Activated naive CD8-positive, alpha-beta T cell (primary cell): ENCODE measurements at regions not wholly inside any gene's neighbourhood (a gene's known extent, or its start where the extent isn't known, plus 50 kb on each side); places are given as distances from the start of the nearest gene placed in this dataset.

Source experiments
- H3K27ac Mint-ChIP-seq: one replicate; pipeline ENCODE4 v1.8.0; 2021; ENCODE audit warnings: mixed read lengths
- H3K27me3 Mint-ChIP-seq: one replicate; pipeline ENCODE4 v1.8.0; 2021; ENCODE audit warnings: mixed read lengths
- H3K36me3 Mint-ChIP-seq: one replicate; pipeline ENCODE4 v1.8.0; 2021; ENCODE audit warnings: mixed read lengths
- H3K4me1 Mint-ChIP-seq: one replicate; pipeline ENCODE4 v1.8.0; 2021; ENCODE audit warnings: low read depth, mixed read lengths
- H3K4me3 Mint-ChIP-seq: one replicate; pipeline ENCODE4 v1.8.0; 2021; ENCODE audit warnings: mild to moderate bottlenecking, mixed read lengths
- H3K9me3 Mint-ChIP-seq: one replicate; pipeline ENCODE4 v1.8.0; 2021; ENCODE audit warnings: low read depth, mixed read lengths

DNA sequence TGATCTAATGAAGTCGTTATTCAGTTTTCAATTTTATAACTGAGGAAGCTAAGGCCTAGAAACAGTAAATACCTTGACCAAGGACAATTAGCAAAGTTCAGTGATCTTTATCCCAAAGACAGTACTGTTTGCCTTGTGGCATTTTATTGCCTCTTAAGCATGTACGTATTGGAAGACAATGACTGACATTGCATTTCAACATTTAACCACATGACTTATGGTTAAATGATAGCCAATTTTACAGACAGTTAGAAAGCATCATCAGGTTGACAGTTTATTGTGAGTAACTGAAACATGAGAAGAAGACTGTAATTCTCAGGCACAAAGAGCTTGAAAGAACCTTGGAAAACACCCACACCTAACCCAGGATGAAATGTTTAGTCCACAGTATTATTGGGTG lies 390.8 kb upstream of the ZNF385D start:
- H3K27me3 Mint-ChIP-seq = no peaks in the 10 kb centered on the region
- no peak overlapping the region for H3K27ac Mint-ChIP-seq
- peaks cover 7% of the 10 kb centered on the region for H3K9me3 Mint-ChIP-seq
- H3K4me3 Mint-ChIP-seq = no peak overlapping the region
- H3K4me1 Mint-ChIP-seq = no peaks in the 10 kb centered on the region
- no peaks in the 10 kb centered on the region for H3K36me3 Mint-ChIP-seq

DNA sequence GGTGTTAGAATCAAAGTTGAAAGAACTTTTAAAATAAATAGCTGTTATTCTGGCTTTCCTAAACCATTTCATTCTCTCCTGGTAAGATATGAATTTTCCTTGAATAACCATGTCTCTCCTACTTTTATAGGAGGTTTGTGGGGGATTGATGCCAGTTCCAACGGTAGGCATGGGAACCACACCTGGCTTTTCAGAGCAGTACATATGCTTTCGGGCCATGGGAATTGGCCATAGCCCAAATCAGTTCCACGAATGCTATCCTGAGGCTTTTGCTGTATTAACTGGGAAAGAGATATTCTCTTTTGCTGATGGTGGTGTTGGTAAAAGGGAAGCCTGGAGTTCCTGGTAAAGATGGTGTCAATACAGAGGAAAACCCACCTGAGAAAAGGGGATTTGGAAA lies 396.2 kb upstream of the ZNF385D start:
- Mint-ChIP-seq H3K36me3 (no peaks in the 10 kb centered on the region), H3K4me1 (no peaks in the 10 kb centered on the region), H3K27me3 (no peaks in the 10 kb centered on the region), H3K9me3 (no peaks in the 10 kb centered on the region), H3K4me3 (no peak overlapping the region), H3K27ac (no peak overlapping the region)

DNA sequence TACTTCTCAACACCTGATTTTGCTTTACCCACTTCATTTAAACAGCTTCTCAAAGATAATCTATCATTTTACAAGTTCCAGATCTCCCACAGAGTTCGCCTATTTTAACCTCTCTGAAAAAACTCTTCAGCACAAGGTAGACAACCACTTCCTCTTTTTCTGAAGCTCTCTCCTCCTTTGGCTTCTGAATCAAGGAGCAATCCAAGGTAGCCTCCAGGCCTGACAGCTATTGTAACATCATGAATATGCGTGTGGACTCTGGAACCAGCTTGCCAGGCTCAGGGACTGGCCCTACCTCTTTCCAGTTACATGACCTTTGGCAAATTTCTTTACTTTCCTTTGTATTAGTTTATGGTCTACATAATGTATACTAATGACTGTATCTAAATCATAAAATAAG lies 405.9 kb upstream of the ZNF385D start:
- no peaks in the 10 kb centered on the region for H3K36me3 Mint-ChIP-seq
- no peak overlapping the region for H3K4me3 Mint-ChIP-seq
- no peaks in the 10 kb centered on the region for H3K27me3 Mint-ChIP-seq
- H3K9me3 Mint-ChIP-seq = no peaks in the 10 kb centered on the region
- H3K27ac Mint-ChIP-seq = no peak overlapping the region
- H3K4me1 Mint-ChIP-seq = no peaks in the 10 kb centered on the region

DNA sequence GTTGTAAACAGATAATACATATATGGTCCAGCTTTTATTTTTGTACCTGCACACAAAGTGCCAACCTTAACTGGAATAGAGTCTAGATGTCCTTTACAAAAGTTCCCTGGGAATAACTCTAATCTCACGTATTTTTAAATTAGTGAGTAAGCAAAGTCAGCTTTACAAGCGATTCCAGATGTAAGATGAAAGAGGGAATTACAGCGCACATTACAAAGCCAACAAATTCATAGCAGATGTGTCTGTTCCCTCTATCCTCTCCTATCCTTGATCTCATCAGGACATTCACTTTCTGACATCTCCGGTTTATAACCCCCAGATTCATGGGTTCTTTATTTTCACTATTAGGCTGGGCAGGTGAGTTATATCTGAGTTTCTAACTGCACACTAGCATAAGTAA lies 406.8 kb upstream of the ZNF385D start:
- no peaks in the 10 kb centered on the region for H3K9me3 Mint-ChIP-seq
- H3K27me3 Mint-ChIP-seq = no peaks in the 10 kb centered on the region
- no peak overlapping the region for H3K4me3 Mint-ChIP-seq
- no peak overlapping the region for H3K27ac Mint-ChIP-seq
- no peaks in the 10 kb centered on the region for H3K4me1 Mint-ChIP-seq
- no peaks in the 10 kb centered on the region for H3K36me3 Mint-ChIP-seq

DNA sequence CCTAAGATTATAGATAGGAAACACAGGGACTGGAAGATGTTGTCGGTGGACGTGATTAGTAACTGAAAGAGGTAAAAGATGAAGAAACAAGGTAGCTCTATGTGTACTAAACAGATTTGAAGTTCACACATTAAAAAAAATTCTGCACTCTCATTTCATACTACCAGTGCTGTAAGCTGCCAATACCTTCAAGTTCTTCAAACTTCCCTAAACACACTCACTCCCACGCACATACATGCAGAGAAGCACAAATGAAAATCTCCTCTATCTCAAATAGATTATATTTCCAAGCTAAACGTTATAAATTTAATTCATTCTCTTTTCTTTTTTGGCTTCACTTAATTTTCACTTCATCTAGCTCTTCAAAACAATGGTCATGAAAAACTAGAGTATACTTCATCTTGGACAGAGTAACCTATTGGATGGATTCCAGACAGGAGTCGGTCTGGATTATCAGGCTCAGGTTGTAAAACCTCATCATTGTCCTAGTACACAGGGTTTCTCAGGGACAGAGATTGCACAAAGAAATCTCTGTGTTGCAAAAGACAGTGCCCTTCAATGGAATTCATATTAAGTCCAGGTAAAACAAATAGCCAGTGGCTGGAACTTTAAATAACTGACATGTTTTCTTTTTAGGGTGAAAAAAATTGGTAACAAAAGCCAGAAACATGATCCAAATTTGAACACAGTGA lies 408.1 kb upstream of the ZNF385D start:
- Mint-ChIP-seq H3K4me1 (no peaks in the 10 kb centered on the region), H3K36me3 (no peaks in the 10 kb centered on the region), H3K4me3 (no peak overlapping the region), H3K9me3 (no peaks in the 10 kb centered on the region), H3K27me3 (no peaks in the 10 kb centered on the region), H3K27ac (no peak overlapping the region)

DNA sequence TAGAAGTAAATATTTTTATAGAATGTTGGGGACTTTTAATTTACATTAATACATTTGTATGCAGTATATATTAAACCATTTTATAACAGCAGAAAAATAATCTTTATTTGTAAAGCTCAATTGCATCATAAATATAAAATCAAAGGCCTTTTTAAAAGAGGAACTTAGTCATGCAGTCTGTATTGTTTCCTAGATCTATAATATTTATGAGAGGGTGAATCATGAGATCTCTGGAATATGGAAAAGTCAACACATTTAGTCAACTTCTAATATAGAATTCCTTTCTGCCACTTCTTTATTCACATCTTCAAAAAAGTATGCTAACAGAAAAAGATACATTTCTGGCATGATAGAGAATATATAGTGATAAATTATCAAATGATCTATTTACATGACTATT lies 410.3 kb upstream of the ZNF385D start:
- H3K27me3 Mint-ChIP-seq = no peaks in the 10 kb centered on the region
- no peaks in the 10 kb centered on the region for H3K36me3 Mint-ChIP-seq
- no peak overlapping the region for H3K27ac Mint-ChIP-seq
- no peak overlapping the region for H3K4me3 Mint-ChIP-seq
- no peaks in the 10 kb centered on the region for H3K4me1 Mint-ChIP-seq
- H3K9me3 Mint-ChIP-seq = no peaks in the 10 kb centered on the region

DNA sequence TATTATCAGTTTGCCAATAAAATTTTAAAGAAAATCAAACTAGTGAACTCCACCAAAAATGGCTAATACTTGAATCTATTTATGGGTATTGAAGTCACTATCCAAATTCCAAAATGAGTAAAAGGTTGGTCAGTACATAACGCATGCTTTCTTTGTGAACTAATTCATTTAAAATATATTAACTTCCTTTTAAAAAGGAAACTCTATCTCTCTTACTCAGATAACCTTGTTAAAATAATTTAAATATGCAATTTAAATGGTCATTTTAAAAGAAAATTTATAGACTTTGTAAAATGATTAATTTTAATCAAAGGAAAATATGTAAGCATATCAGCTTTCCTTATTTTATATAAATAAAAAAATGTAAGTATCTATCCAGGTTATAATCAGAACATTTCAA lies 419.4 kb upstream of the ZNF385D start:
- Mint-ChIP-seq H3K9me3 (peaks cover 2% of the 10 kb centered on the region), H3K27ac (no peak overlapping the region), H3K36me3 (no peaks in the 10 kb centered on the region), H3K4me3 (no peak overlapping the region), H3K4me1 (no peaks in the 10 kb centered on the region), H3K27me3 (no peaks in the 10 kb centered on the region)

DNA sequence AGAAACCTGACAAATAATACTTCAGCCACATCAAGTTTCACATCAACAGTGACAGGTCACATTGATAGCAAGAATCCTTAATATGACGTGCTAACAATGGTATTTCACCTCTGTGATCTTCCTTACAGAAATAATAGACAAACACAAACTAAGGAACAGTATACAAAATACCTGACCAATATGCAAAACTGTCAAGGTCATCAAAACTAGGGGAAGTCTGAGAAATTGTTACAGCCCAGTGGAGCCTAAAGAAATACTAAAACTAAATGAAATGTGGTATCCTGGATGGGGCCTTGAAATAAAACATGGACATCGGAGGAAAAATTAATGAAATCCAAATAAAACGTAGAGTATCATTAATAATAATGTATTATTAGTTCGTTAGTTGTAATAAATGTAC lies 422.0 kb upstream of the ZNF385D start:
- Mint-ChIP-seq H3K9me3 (no peaks in the 10 kb centered on the region), H3K27me3 (no peaks in the 10 kb centered on the region), H3K4me1 (no peaks in the 10 kb centered on the region), H3K27ac (no peak overlapping the region), H3K36me3 (no peaks in the 10 kb centered on the region), H3K4me3 (no peak overlapping the region)

DNA sequence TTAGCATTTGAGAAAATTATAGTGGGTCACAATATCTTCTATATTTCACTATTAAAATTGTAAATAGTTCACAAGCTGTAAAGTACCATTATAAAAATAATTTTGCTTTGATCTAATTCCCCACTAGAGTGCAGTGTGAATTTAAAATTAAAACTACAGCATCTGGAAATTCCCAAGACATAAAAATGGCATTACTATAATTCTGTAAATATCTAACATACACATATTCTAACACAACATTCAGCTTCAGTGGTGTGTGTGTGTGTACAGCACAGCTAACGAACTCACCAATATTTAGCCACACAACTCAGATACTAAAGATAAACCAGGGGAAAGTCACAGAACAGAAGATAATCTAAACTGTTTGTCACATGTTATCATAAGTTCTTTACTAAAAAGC lies 424.9 kb upstream of the ZNF385D start:
- H3K27me3 Mint-ChIP-seq = no peaks in the 10 kb centered on the region
- no peak overlapping the region for H3K4me3 Mint-ChIP-seq
- no peaks in the 10 kb centered on the region for H3K4me1 Mint-ChIP-seq
- no peaks in the 10 kb centered on the region for H3K9me3 Mint-ChIP-seq
- H3K36me3 Mint-ChIP-seq = no peaks in the 10 kb centered on the region
- H3K27ac Mint-ChIP-seq = no peak overlapping the region

DNA sequence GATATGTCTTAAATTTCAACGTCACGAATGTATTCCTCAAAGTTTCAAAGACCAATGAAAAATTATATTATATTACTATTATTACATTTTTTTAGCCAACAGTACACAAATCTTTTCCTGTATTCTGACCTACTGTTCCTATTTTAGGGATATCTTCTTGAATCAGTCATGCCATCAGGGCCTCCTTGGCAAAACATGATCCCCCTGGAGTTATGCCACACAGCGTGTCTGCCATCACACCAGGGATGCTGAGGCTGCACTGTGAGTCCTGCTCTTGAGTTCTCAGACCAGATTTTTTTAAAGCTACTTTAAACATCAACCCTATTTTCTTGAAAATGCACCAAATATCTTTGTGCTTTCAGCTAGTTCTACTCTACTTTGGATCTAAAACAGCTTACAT lies 425.9 kb upstream of the ZNF385D start:
- H3K27me3 Mint-ChIP-seq = no peaks in the 10 kb centered on the region
- H3K36me3 Mint-ChIP-seq = no peaks in the 10 kb centered on the region
- no peak overlapping the region for H3K27ac Mint-ChIP-seq
- H3K4me3 Mint-ChIP-seq = no peak overlapping the region
- H3K4me1 Mint-ChIP-seq = no peaks in the 10 kb centered on the region
- H3K9me3 Mint-ChIP-seq = no peaks in the 10 kb centered on the region

DNA sequence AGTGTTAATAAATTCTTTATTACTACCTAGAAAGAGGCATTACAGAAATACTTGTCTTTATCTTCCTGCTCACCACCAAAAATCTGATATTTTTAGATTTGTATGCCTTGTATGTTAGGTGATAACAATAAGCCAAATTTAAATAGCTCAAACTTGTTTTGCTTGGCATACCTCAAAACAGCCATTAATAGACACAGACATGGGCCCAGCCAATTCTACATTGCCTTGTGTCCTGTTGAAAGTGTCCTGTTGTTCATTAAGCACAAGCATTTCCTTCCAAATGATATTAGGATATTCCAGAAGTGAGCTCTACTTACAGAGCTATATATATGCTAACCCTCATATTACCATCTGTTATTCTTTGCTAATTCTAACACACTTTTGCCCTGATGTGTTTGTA lies 438.6 kb upstream of the ZNF385D start:
- peaks cover 2% of the 10 kb centered on the region for H3K9me3 Mint-ChIP-seq
- H3K36me3 Mint-ChIP-seq = no peaks in the 10 kb centered on the region
- no peaks in the 10 kb centered on the region for H3K27me3 Mint-ChIP-seq
- no peak overlapping the region for H3K27ac Mint-ChIP-seq
- H3K4me3 Mint-ChIP-seq = no peak overlapping the region
- H3K4me1 Mint-ChIP-seq = no peaks in the 10 kb centered on the region

DNA sequence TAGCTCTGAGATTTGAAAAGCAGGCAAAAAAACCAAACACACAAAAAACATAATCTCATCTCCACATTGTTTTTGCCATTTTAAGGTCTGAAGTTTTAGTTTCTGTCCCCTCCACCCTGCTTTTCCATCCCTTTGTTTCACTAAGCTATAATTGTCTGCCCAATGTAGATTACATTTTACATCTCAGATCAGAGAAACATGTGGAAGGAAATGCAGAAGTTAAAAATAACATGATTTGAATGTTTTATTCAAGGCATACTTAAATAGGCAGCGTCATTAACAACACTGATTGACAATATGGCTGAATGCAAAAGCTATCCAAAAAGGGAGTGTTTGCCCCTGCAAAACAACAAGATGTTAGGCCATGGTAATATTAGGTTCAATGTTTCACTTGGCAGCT lies 448.1 kb upstream of the ZNF385D start:
- no peak overlapping the region for H3K27ac Mint-ChIP-seq
- no peaks in the 10 kb centered on the region for H3K36me3 Mint-ChIP-seq
- no peaks in the 10 kb centered on the region for H3K27me3 Mint-ChIP-seq
- H3K4me3 Mint-ChIP-seq = no peak overlapping the region
- peaks cover 3% of the 10 kb centered on the region for H3K9me3 Mint-ChIP-seq
- no peaks in the 10 kb centered on the region for H3K4me1 Mint-ChIP-seq

DNA sequence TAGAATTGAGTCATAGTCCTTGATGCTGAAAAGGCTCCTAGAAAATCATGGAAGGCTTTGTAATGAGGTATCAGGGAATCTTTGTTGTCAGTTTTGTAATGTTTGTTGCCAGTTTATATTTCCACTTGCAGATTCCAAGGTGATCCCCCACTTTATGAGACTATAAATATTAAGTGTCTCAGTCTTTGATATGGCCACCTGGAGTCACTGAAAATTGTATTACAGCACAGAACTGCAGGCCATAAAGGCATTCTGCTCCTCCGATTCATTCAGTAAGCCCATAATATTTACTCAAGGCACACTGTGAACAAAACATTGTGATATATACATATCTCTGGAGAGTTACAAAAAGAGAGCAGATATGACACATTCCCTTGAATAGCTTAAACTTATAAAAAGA lies 457.8 kb upstream of the ZNF385D start:
- H3K27ac Mint-ChIP-seq = no peak overlapping the region
- H3K4me3 Mint-ChIP-seq = no peak overlapping the region
- H3K9me3 Mint-ChIP-seq = peaks cover 4% of the 10 kb centered on the region
- no peaks in the 10 kb centered on the region for H3K36me3 Mint-ChIP-seq
- H3K27me3 Mint-ChIP-seq = no peaks in the 10 kb centered on the region
- no peaks in the 10 kb centered on the region for H3K4me1 Mint-ChIP-seq

DNA sequence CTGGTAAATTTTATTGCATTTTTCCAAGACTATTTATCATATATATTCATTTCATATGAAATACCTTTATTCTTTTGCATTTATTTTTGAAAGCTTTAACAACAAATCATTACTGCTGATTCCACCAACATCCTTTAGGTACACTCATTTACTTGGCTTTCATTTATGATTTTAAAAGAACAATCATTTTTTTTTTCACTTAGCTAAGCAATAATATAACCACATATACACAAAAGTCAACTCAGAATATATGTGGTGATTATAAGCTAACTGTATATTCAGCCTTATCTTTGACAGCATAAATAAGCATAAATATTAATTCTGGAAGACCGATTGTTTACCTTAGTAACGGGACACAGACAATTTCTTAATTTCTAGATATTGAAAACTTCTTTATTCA lies 458.6 kb upstream of the ZNF385D start:
- Mint-ChIP-seq H3K9me3 (peaks cover under 1% of the 10 kb centered on the region), H3K36me3 (no peaks in the 10 kb centered on the region), H3K27ac (no peak overlapping the region), H3K27me3 (no peaks in the 10 kb centered on the region), H3K4me1 (no peaks in the 10 kb centered on the region), H3K4me3 (no peak overlapping the region)

DNA sequence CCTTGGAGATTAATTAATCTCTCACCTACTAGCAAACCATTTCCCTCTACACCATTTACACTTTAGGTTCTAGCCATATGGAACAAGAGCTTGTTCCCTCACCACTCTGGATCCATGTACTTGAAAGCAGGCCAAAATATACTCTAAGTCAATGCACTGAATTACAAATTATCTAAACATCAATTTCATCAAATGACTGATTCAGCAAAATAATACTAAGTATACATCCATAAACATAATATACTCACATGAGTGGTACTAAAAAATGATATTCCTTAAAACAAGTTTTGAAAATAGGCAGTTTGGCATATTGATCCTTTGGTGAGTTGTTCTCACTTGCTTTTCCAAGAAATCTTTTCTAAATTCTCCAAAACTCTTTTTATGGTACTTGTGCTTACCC lies 459.7 kb upstream of the ZNF385D start:
- Mint-ChIP-seq H3K27me3 (no peaks in the 10 kb centered on the region), H3K9me3 (no peaks in the 10 kb centered on the region), H3K4me1 (no peaks in the 10 kb centered on the region), H3K36me3 (no peaks in the 10 kb centered on the region), H3K27ac (no peak overlapping the region), H3K4me3 (no peak overlapping the region)

DNA sequence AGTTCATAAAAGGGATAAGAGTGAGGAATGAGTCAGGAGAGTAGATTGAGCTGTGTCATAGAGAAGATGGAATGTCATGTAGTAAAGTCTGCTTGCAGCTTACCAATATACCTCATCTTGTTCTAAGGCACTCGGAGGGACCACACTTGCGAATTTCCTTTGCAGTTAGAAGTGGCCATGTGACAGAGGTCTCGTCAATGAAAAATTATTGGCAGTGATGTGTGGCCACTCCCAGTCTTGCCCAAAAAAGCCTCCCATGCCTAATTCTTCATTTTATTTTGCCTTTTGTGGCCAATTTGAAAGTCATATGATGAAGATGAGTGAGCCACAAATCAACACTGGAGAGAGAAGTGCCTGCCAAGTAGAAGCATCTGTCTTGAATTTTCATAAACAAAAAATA lies 465.6 kb upstream of the ZNF385D start:
- Mint-ChIP-seq H3K4me1 (no peaks in the 10 kb centered on the region), H3K4me3 (no peak overlapping the region), H3K27me3 (no peaks in the 10 kb centered on the region), H3K36me3 (no peaks in the 10 kb centered on the region), H3K9me3 (no peaks in the 10 kb centered on the region), H3K27ac (no peak overlapping the region)
